Activated CD4-positive, alpha-beta T cell treated with anti-CD3 and anti-CD28 coated beads, Interleukin-2, amount 10 ng/mL, durations not matched to agents 7 days and 5 days (primary cell): ENCODE measurements at regions not wholly inside any gene's neighbourhood (a gene's known extent, or its start where the extent isn't known, plus 50 kb on each side); places are given as distances from the start of the nearest gene placed in this dataset.

Experiments
- CTCF ChIA-PET: fragments of 350-600 bp; sonication (Branson Sonifier 250); formaldehyde crosslinking; loops from one replicate; lab custom pipeline; 2021; ENCODE audit warnings: antibody characterized with exemption; lab: Charles Lee
- POLR2A ChIA-PET: fragments of 350-600 bp; sonication (Branson Sonifier 250); formaldehyde crosslinking; loops from one replicate; lab custom pipeline; 2021; ENCODE audit warnings: antibody characterized with exemption; lab: Charles Lee
- DNase-seq: peaks from one replicate; pipeline ENCODE4 v3.0.0-alpha.2; 2020
- H3K27ac Mint-ChIP-seq: one replicate; pipeline ENCODE4 v1.8.0; 2021; ENCODE audit warnings: mild to moderate bottlenecking, moderate library complexity, mixed read lengths
- H3K27me3 Mint-ChIP-seq: one replicate; pipeline ENCODE4 v1.8.0; 2021; ENCODE audit warnings: mixed read lengths
- H3K36me3 Mint-ChIP-seq: one replicate; pipeline ENCODE4 v1.8.0; 2021; ENCODE audit warnings: low read depth, mixed read lengths
- H3K4me1 Mint-ChIP-seq: one replicate; pipeline ENCODE4 v1.8.0; 2021; ENCODE audit warnings: mixed read lengths
- H3K4me3 Mint-ChIP-seq: one replicate; pipeline ENCODE4 v1.8.0; 2021; ENCODE audit warnings: mild to moderate bottlenecking, moderate library complexity, mixed read lengths
- H3K9me3 Mint-ChIP-seq: one replicate; pipeline ENCODE4 v1.8.0; 2021; ENCODE audit warnings: mixed read lengths

DNA sequence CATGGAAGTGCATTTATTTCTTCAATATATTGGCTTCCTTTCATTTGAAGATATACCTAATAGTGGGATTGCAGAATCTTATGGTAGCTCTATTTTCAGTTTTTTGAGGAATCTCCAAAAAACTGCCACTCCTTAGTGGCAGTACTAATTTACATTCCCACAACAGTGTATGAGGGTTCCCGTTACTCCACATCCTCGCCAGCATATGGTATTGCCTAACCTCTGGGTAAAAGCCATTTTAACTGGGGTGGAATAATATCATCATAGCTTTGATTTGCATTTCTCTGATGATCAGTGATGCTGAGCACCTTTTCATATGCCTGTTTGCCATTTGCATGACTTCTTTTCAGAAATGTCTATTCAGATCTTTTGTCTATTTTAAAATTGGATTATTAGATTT is 471.9 kb upstream of the UBE2E3 start:
- Mint-ChIP-seq H3K36me3 (no peaks in the 10 kb centered on the region), H3K9me3 (no peaks in the 10 kb centered on the region), H3K4me3 (no peak overlapping the region), H3K27me3 (no peaks in the 10 kb centered on the region), H3K27ac (no peak overlapping the region), H3K4me1 (no peaks in the 10 kb centered on the region)
- POLR2A ChIA-PET, result no interaction called here
- CTCF ChIA-PET, result no interaction called here
- DNase-seq, result no peak

DNA sequence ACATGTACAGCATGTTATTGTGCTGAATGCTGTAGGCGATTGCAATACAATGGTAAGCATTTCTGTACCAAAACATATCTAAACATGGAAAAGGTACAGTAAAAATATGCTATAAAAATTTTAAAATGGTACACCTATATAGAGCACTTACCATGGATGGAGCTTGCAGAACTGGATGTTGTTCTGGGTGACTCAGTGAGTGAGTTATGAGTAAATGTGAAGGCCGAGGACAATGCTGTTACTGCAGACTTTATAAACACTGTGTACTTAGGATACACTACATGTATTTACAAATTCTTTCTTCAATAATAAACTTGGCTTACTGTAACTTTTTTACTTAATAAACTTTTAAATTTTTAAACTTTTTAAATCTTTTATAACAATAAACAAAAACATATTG is 473.4 kb upstream of the UBE2E3 start:
- Mint-ChIP-seq H3K4me3 (no peak overlapping the region), H3K9me3 (no peaks in the 10 kb centered on the region), H3K4me1 (no peaks in the 10 kb centered on the region), H3K27me3 (no peaks in the 10 kb centered on the region), H3K27ac (no peak overlapping the region), H3K36me3 (no peaks in the 10 kb centered on the region)
- DNase-seq, result no peak
- POLR2A ChIA-PET, result no interaction called here
- CTCF ChIA-PET, result no interaction called here

DNA sequence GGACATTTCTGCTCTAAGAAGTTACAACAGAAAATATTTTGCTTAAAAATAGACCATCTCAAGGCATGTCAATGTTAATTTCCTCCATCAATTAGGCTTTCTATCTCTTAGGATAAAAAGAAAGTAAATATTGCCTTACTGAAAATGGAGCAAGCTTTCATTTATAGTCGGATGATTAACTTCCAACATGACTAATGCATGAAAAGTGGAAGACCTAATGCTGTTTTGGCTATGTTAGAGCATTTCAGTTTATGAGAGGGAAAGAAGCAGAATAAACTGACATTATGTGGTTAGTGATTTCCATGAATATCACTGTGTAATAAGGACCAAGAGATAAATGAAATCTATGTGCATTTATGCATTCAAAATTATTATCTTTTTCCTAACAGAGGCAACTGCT is 475.2 kb upstream of the UBE2E3 start:
- Mint-ChIP-seq H3K4me1 (no peaks in the 10 kb centered on the region), H3K36me3 (no peaks in the 10 kb centered on the region), H3K9me3 (no peaks in the 10 kb centered on the region), H3K27me3 (no peaks in the 10 kb centered on the region), H3K4me3 (no peak overlapping the region), H3K27ac (no peak overlapping the region)
- ChIA-PET POLR2A (no interaction called here), CTCF (no interaction called here)
- no peak for DNase-seq

DNA sequence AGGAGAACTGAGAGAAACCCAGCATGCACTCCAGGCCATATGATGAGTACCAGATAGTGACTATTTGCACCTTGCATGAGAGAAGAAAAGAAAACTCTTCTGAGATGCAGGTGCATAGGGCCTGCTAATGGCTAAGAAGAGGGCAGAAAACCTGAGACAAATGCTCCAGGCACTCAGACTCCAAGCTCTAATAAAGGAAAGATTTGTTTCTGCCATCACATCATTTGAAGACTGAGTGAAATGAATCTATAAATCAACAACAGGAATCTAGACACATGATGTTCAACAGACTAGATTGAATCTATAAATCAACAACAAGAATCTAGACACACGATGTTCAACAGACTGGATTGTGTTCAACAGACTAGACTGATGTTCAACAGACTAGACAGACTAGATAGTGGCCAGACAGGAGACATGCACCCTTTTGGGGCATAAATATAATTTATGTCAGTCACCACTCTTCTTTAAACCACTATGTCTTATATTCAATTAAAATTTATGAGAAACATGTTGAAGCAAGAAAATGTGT is 482.7 kb upstream of the UBE2E3 start:
- ChIA-PET POLR2A (no interaction called here), CTCF (no interaction called here)
- Mint-ChIP-seq H3K27ac (no peak overlapping the region), H3K4me1 (no peaks in the 10 kb centered on the region), H3K4me3 (no peak overlapping the region), H3K27me3 (no peaks in the 10 kb centered on the region), H3K36me3 (no peaks in the 10 kb centered on the region), H3K9me3 (no peaks in the 10 kb centered on the region)
- DNase-seq, result no peak

DNA sequence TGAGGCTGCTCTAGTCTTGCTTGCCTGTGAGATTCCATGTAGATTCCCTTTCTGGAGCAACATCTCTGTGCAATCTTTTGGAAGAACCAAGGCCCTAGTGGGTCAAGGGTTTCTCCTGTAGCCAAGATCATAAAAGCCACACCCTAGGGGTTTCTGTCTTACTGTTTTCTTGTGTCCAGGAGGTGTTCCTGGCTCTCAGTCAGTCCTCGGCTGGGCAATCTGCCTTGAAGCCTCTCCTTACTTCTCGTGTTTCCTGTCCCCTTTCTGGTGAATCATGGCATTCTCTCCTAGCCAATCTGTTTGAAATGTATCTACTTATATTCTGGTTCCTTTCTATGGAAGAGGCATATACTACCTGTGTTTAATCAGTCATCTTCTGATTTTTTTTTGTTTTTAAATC is 484.8 kb upstream of the UBE2E3 start:
- ChIA-PET CTCF (no interaction called here), POLR2A (no interaction called here)
- Mint-ChIP-seq H3K27ac (no peak overlapping the region), H3K9me3 (no peaks in the 10 kb centered on the region), H3K36me3 (no peaks in the 10 kb centered on the region), H3K4me1 (no peaks in the 10 kb centered on the region), H3K27me3 (no peaks in the 10 kb centered on the region), H3K4me3 (no peak overlapping the region)
- no peak for DNase-seq

DNA sequence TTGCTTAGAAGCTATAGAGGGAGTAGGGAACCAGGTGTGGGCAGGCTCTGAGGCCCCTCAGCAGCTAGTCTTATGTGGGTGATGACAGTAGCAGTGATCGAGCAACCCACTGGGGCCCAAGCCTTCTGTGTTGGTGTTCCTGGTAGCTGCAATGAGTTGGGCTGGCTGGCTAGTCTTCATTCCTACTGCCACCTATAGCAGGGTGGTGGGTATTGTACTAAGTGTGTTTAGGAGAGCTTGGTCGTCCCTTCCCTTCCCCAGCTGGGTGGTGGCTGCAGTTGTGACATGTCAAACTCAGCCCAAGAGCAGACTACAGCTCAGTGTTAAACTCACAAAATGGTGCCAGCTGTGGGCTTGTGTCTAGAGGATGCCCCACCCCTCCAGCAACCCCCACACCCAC is 486.1 kb upstream of the UBE2E3 start:
- Mint-ChIP-seq H3K27ac (no peak overlapping the region), H3K9me3 (peaks cover 4% of the 10 kb centered on the region), H3K27me3 (no peaks in the 10 kb centered on the region), H3K4me3 (no peak overlapping the region), H3K4me1 (no peaks in the 10 kb centered on the region), H3K36me3 (no peaks in the 10 kb centered on the region)
- no peak for DNase-seq
- CTCF ChIA-PET, result no interaction called here
- POLR2A ChIA-PET, result no interaction called here

DNA sequence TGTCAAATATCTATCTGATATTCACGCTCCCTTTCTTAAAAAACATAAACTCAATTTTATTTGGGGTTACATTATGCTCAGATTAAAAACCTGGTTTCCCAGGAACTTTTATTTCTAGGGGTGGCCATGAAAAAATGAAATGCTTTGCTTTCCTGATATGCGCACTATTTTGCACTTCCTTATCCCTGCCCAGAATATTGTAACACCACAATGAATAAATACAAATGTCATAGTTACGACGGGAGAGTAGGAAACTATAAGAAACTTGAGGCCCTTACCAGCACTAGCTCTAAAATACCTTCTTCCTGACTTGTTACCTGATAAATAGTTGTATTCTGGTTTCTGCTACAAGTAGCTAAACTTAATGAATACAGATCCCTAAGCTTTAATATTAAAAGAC is 475.6 kb upstream of the CWC22 start:
- H3K27me3 Mint-ChIP-seq, result no peaks in the 10 kb centered on the region
- no peak overlapping the region for H3K4me3 Mint-ChIP-seq
- CTCF ChIA-PET, result no interaction called here
- H3K4me1 Mint-ChIP-seq, result no peaks in the 10 kb centered on the region
- no peaks in the 10 kb centered on the region for H3K9me3 Mint-ChIP-seq
- no peak for DNase-seq
- H3K27ac Mint-ChIP-seq, result no peak overlapping the region
- H3K36me3 Mint-ChIP-seq, result no peaks in the 10 kb centered on the region
- POLR2A ChIA-PET, result no interaction called here

DNA sequence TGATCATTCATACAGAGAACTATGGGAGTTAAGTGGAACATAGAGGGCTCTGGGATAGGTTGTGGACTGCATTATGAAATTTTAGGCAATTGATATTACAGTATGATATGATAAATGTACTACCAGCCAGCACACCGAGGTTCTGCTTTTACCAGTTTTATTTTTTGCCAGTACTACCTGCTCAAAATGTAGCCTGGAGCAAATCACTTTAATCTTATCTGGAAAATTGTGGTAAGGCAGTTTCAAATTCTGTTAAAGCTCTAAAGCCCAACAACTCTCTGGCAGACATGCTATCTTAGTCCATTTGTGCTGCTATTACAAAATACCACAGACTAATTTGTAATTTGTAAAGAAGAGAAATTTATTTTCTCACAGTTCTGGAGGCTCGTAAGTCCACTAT is 474.9 kb upstream of the CWC22 start:
- Mint-ChIP-seq H3K27me3 (no peaks in the 10 kb centered on the region), H3K4me1 (no peaks in the 10 kb centered on the region), H3K4me3 (no peak overlapping the region), H3K27ac (no peak overlapping the region), H3K36me3 (no peaks in the 10 kb centered on the region), H3K9me3 (no peaks in the 10 kb centered on the region)
- DNase-seq, result no peak
- POLR2A ChIA-PET, result no interaction called here
- CTCF ChIA-PET, result no interaction called here

DNA sequence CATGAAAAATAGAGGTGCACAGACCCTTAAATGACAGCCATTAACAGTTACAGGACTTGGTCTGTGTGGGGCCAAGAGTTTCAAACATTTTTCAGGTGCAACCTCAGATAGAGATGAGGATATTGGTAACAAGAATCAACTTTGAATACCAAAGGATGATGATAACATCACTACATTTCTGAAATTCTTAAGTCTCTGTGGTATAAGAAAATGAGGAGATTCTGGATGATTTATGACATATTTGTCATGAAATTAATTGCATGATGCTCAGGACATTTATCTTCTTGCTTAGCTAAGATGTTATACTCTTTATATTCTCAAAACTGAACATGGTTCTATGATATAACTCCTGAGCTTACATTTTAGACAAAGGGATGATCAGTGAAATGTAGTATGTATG is 471.8 kb upstream of the CWC22 start:
- Mint-ChIP-seq H3K36me3 (no peaks in the 10 kb centered on the region), H3K4me1 (no peaks in the 10 kb centered on the region), H3K27ac (no peak overlapping the region), H3K27me3 (no peaks in the 10 kb centered on the region), H3K4me3 (no peak overlapping the region), H3K9me3 (no peaks in the 10 kb centered on the region)
- CTCF ChIA-PET, result no interaction called here
- POLR2A ChIA-PET, result interaction anchor here (0.7 kb wide), 1 partner anchor 291 kb away, joined by 3 read pairs; no protein-coding TSS in a partner anchor
- DNase-seq, result no peak

DNA sequence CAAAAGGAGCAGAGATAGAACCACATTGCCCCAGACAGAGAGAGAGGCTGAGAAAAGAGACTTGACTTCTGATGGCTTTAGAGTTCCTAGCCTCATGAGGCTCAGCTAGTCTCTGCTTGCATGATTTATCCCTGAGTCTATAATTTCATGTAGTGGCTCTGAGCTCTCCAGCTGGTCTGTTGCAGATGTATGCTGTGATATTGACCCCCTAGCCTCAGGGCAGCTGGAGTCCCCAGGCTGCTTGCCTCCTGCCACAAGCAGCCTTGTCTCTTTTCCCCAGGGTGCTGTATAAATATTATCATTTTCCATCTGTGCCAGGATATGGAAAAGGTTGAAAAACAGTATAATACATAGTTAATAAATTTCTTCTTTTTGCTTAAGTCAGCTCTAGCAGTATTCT is 467.6 kb upstream of the CWC22 start:
- Mint-ChIP-seq H3K36me3 (no peaks in the 10 kb centered on the region), H3K4me3 (no peak overlapping the region), H3K9me3 (no peaks in the 10 kb centered on the region), H3K4me1 (no peaks in the 10 kb centered on the region), H3K27me3 (no peaks in the 10 kb centered on the region), H3K27ac (no peak overlapping the region)
- ChIA-PET POLR2A (no interaction called here), CTCF (no interaction called here)
- DNase-seq, result no peak

DNA sequence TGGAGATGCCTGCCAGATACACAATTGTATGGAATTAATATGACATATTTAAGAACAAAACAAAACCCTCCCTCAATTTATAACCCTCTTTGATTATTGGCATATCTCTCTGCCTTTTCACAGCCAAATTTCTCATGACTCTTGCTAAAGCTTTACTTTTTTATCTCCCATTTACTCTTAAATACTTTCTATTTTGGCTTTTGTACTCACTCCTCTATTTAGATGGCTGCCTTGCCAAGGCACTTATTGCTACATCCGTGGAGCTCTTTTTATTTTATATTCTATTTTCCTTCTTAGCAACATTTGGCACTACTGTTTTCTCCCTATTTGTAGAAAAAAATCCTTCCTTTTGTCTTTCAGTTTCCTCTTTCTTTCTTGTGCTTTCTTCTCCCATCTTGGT is 466.4 kb upstream of the CWC22 start:
- H3K4me1 Mint-ChIP-seq, result no peaks in the 10 kb centered on the region
- no peaks in the 10 kb centered on the region for H3K9me3 Mint-ChIP-seq
- no peak for DNase-seq
- no peak overlapping the region for H3K4me3 Mint-ChIP-seq
- POLR2A ChIA-PET, result no interaction called here
- CTCF ChIA-PET, result no interaction called here
- H3K27me3 Mint-ChIP-seq, result no peaks in the 10 kb centered on the region
- no peaks in the 10 kb centered on the region for H3K36me3 Mint-ChIP-seq
- H3K27ac Mint-ChIP-seq, result no peak overlapping the region

DNA sequence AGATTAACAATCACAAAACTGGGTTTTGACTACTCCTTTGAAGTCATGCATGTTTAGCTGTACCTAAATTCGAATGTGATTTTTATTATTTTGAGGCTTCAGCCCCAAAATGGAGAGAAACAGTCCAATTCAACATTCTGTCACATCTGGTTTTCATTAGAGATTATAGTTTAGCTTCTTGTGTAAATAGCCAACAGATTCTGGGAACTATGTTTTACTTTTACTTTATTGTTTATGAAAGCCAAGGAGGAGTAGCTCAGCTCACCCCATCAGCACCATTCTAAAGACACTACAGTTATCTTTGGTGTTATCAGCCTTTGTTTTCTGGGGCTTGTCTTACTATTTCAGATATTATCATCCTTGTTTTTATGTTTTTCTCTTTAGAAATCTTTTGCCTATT is 465.0 kb upstream of the CWC22 start:
- ChIA-PET CTCF (no interaction called here), POLR2A (no interaction called here)
- H3K27me3 Mint-ChIP-seq, result no peaks in the 10 kb centered on the region
- no peaks in the 10 kb centered on the region for H3K4me1 Mint-ChIP-seq
- no peak for DNase-seq
- no peaks in the 10 kb centered on the region for H3K36me3 Mint-ChIP-seq
- no peaks in the 10 kb centered on the region for H3K9me3 Mint-ChIP-seq
- no peak overlapping the region for H3K27ac Mint-ChIP-seq
- H3K4me3 Mint-ChIP-seq, result no peak overlapping the region

DNA sequence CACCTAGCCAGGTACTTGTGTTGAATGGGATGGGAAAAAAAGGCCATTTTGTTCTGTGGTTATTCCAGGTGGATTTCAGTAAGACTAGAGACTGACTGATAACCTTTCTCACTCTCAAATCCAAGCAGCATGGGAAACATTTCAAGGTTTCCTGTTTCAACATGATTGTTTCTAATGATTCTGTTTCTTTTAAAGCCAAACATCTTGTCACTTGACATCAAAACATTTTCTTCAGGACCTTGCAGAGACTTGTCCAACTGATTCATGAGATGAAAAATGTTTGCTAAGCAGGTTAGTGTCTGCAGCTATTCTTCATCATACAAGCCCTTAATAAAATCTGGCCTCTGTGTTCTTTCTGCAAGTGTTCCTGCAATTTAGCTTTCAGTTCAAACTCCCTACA is 456.5 kb upstream of the CWC22 start:
- H3K9me3 Mint-ChIP-seq, result no peaks in the 10 kb centered on the region
- CTCF ChIA-PET, result no interaction called here
- H3K36me3 Mint-ChIP-seq, result no peaks in the 10 kb centered on the region
- no peaks in the 10 kb centered on the region for H3K27me3 Mint-ChIP-seq
- no peak overlapping the region for H3K4me3 Mint-ChIP-seq
- H3K4me1 Mint-ChIP-seq, result no peaks in the 10 kb centered on the region
- no peak overlapping the region for H3K27ac Mint-ChIP-seq
- DNase-seq, result no peak
- POLR2A ChIA-PET, result no interaction called here

DNA sequence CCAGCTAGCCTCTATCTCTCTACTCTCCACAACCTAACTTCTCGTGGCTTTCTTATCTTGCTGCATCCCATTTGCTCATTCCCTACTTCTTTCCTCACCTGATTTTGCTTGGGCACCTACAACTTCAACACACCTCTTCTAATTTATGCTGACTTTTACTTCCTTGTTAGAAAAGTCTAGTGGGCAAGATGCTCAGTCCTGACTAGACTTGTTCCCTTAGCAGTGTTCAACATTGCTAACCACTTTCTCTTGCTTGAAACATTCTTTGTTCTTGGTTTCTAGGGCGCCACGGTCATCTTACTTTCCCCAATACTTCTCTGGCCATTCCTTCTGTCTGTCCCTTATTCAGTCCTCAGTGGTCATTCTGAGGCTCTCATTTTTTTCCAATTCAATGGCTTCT is 454.7 kb upstream of the CWC22 start:
- H3K27me3 Mint-ChIP-seq, result no peaks in the 10 kb centered on the region
- no peaks in the 10 kb centered on the region for H3K9me3 Mint-ChIP-seq
- H3K36me3 Mint-ChIP-seq, result no peaks in the 10 kb centered on the region
- H3K27ac Mint-ChIP-seq, result no peak overlapping the region
- ChIA-PET POLR2A (no interaction called here), CTCF (no interaction called here)
- DNase-seq, result no peak
- H3K4me3 Mint-ChIP-seq, result no peak overlapping the region
- no peaks in the 10 kb centered on the region for H3K4me1 Mint-ChIP-seq
